Neural cell (in vitro differentiated cells): ENCODE measurements at regions not wholly inside any gene's neighbourhood (a gene's known extent, or its start where the extent isn't known, plus 50 kb on each side); places are given as distances from the start of the nearest gene placed in this dataset.

ENCODE experiments used
- H2AFZ ChIP-seq: fragments of 200-600, 300-800 bp; sonication (generic), shearing (Covaris generic); 2 replicates; pipeline ENCODE4 v1.6.0; 2014; ENCODE audit warnings: low read depth, mild to moderate bottlenecking, antibody characterized with exemption, low read length, moderate library complexity
- H3F3A ChIP-seq: fragments of 200-600 bp; shearing (Covaris generic); 2 replicates; pipeline ENCODE4 v1.6.1; 2016; ENCODE audit warnings: mild to moderate bottlenecking, moderate library complexity, mixed read lengths, antibody characterized with exemption, low read length; ENCODE audit not compliant: insufficient read depth, poor library complexity, severe bottlenecking
- H3K27ac ChIP-seq: fragments of 200-600, 300-800 bp; sonication (generic), shearing (Covaris generic); 2 replicates; pipeline ENCODE4 v1.5.1; 2014; ENCODE audit warnings: mild to moderate bottlenecking, low read length, moderate library complexity
- H3K27me3 ChIP-seq: fragments of 300-800, 200-600 bp; sonication (generic), shearing (Covaris generic); 2 replicates; pipeline ENCODE4 v1.6.0; 2014; ENCODE audit warnings: mild to moderate bottlenecking, low read depth, low read length, moderate library complexity; ENCODE audit not compliant: insufficient read depth
- H3K36me3 ChIP-seq: fragments of 300-800, 200-600 bp; sonication (generic), shearing (Covaris generic); 2 replicates; pipeline ENCODE4 v1.5.1; 2014; ENCODE audit warnings: mild to moderate bottlenecking, antibody characterized with exemption, low read length, moderate library complexity; ENCODE audit not compliant: insufficient read depth
- H3K4me2 ChIP-seq: fragments of 300-800, 200-600 bp; sonication (generic), shearing (Covaris generic); 2 replicates; pipeline ENCODE4 v1.6.0; 2014; ENCODE audit warnings: mild to moderate bottlenecking, low read length
- H3K4me3 ChIP-seq: fragments of 300-800, 200-600 bp; sonication (generic), shearing (Covaris generic); 2 replicates; pipeline ENCODE4 v1.5.1; 2014; ENCODE audit warnings: mild to moderate bottlenecking, low read length, moderate library complexity
- H3K79me2 ChIP-seq: fragments of 200-600 bp; shearing (Covaris generic); replicated peaks from 2 replicates; pipeline ENCODE4 v1.6.0; 2014; ENCODE audit warnings: mild to moderate bottlenecking, low read length, moderate library complexity; ENCODE audit not compliant: insufficient read depth
- H3K9ac ChIP-seq: fragments of 300-800, 200-600 bp; sonication (generic), shearing (Covaris generic); 2 replicates; pipeline ENCODE4 v1.6.1; 2016; ENCODE audit warnings: mild to moderate bottlenecking, low read length, mixed read lengths
- H3K9me2 ChIP-seq: fragments of 200-600 bp; shearing (Covaris generic); 2 replicates; pipeline ENCODE4 v1.6.1; 2016; ENCODE audit warnings: mild to moderate bottlenecking, low read length, mixed read lengths; ENCODE audit not compliant: insufficient read depth
- H3K9me3 ChIP-seq: fragments of 200-600, 300-800 bp; sonication (generic), shearing (Covaris generic); 2 replicates; pipeline ENCODE4 v1.6.1; 2016; ENCODE audit warnings: mild to moderate bottlenecking, mixed run types, low read length, moderate library complexity, mixed read lengths
- H4K20me1 ChIP-seq: fragments of 200-600 bp; shearing (Covaris generic); 2 replicates; pipeline ENCODE4 v1.6.1; 2016; ENCODE audit warnings: mild to moderate bottlenecking, mixed run types; ENCODE audit not compliant: insufficient read depth
- EP300 ChIP-seq: fragments of 450-650 bp; conservative IDR thresholded peaks from 2 replicates; pipeline ENCODE4 v1.6.1; 2014; ENCODE audit warnings: antibody characterized with exemption, mild to moderate bottlenecking, moderate library complexity; ENCODE audit not compliant: poor library complexity, severe bottlenecking
- EZH2 ChIP-seq: fragments of 200-600, 300-800 bp; shearing (Covaris generic), sonication (generic); IDR thresholded peaks from 2 replicates; pipeline ENCODE4 v1.6.1; 2014; ENCODE audit warnings: antibody characterized with exemption, low read length, borderline replicate concordance, mild to moderate bottlenecking; ENCODE audit not compliant: insufficient read depth, poor library complexity, severe bottlenecking
- MXI1 ChIP-seq: fragments of 450-650 bp; conservative IDR thresholded peaks from 2 replicates; pipeline ENCODE4 v1.6.1; 2014; ENCODE audit warnings: antibody characterized with exemption, mild to moderate bottlenecking; ENCODE audit not compliant: poor library complexity, severe bottlenecking
- POLR2AphosphoS5 ChIP-seq: IDR thresholded peaks from 2 replicates; pipeline ENCODE4 v1.6.1; 2012
- RAD21 ChIP-seq: fragments of 450-650 bp; conservative IDR thresholded peaks from 2 replicates; pipeline ENCODE4 v1.6.1; 2014; ENCODE audit warnings: antibody characterized with exemption, mild to moderate bottlenecking, moderate library complexity
- SMC3 ChIP-seq: fragments of 450-650 bp; conservative IDR thresholded peaks from 2 replicates; pipeline ENCODE4 v1.6.1; 2014; ENCODE audit warnings: antibody characterized with exemption, mild to moderate bottlenecking, moderate library complexity; ENCODE audit not compliant: poor library complexity
- TAF1 ChIP-seq: IDR thresholded peaks from 2 replicates; pipeline ENCODE4 v1.6.1; 2012; ENCODE audit warnings: low read depth
- TF ChIP-seq, protein P1 (sequence below): IDR thresholded peaks from 2 replicates; pipeline ENCODE4 v1.6.1; 2012; ENCODE audit warnings: borderline replicate concordance
- TF ChIP-seq, protein P2 (sequence below): fragments of 450-650 bp; IDR thresholded peaks from 2 replicates; pipeline ENCODE4 v1.5.1; 2014; ENCODE audit warnings: antibody characterized with exemption, mild to moderate bottlenecking, moderate library complexity; ENCODE audit not compliant: poor library complexity, severe bottlenecking

DNA sequence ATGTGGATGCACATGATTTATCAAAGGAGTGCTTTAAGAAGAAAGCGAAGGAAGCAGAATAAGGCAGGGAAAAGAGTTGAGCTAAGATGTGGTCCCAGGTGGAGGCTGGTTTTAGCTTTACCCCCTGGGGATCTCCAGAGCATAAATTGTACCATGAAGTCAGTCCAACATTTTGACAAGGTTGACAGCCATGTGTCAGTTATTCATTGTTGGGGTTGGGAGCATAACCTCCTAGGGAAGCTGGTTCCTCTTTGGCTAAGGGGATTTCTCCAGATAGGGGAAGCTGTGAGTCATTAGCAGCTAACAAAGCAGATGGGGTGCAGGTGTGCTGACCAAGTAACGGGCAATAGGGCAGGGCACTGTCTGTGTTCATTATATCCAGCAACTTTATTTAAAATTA lies 123.7 kb upstream of the IGSF10 start:
- no peak overlapping the region for H2AFZ ChIP-seq
- H3K9me2 ChIP-seq = no peaks in the 10 kb centered on the region
- H3K4me2 ChIP-seq = no peak overlapping the region
- no peaks in the 10 kb centered on the region for H4K20me1 ChIP-seq
- H3K79me2 ChIP-seq = no peaks in the 10 kb centered on the region
- no peak overlapping the region for H3K9ac ChIP-seq
- no peaks in the 10 kb centered on the region for H3F3A ChIP-seq
- no peaks in the 10 kb centered on the region for H3K9me3 ChIP-seq
- no peak overlapping the region for H3K4me3 ChIP-seq
- H3K36me3 ChIP-seq = no peaks in the 10 kb centered on the region
- no peak overlapping the region for H3K27ac ChIP-seq
- no peak for TF ChIP-seq EZH2
- TF ChIP-seq, protein P1, sequence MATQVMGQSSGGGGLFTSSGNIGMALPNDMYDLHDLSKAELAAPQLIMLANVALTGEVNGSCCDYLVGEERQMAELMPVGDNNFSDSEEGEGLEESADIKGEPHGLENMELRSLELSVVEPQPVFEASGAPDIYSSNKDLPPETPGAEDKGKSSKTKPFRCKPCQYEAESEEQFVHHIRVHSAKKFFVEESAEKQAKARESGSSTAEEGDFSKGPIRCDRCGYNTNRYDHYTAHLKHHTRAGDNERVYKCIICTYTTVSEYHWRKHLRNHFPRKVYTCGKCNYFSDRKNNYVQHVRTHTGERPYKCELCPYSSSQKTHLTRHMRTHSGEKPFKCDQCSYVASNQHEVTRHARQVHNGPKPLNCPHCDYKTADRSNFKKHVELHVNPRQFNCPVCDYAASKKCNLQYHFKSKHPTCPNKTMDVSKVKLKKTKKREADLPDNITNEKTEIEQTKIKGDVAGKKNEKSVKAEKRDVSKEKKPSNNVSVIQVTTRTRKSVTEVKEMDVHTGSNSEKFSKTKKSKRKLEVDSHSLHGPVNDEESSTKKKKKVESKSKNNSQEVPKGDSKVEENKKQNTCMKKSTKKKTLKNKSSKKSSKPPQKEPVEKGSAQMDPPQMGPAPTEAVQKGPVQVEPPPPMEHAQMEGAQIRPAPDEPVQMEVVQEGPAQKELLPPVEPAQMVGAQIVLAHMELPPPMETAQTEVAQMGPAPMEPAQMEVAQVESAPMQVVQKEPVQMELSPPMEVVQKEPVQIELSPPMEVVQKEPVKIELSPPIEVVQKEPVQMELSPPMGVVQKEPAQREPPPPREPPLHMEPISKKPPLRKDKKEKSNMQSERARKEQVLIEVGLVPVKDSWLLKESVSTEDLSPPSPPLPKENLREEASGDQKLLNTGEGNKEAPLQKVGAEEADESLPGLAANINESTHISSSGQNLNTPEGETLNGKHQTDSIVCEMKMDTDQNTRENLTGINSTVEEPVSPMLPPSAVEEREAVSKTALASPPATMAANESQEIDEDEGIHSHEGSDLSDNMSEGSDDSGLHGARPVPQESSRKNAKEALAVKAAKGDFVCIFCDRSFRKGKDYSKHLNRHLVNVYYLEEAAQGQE = no peak
- peak; percentile 63 for TF ChIP-seq EP300
- TF ChIP-seq MXI1 = no peak
- TF ChIP-seq POLR2AphosphoS5 = peak; percentile 58
- TF ChIP-seq TAF1 = no peak
- TF ChIP-seq RAD21 = no peak
- no peak for TF ChIP-seq SMC3
- TF ChIP-seq, protein P2, sequence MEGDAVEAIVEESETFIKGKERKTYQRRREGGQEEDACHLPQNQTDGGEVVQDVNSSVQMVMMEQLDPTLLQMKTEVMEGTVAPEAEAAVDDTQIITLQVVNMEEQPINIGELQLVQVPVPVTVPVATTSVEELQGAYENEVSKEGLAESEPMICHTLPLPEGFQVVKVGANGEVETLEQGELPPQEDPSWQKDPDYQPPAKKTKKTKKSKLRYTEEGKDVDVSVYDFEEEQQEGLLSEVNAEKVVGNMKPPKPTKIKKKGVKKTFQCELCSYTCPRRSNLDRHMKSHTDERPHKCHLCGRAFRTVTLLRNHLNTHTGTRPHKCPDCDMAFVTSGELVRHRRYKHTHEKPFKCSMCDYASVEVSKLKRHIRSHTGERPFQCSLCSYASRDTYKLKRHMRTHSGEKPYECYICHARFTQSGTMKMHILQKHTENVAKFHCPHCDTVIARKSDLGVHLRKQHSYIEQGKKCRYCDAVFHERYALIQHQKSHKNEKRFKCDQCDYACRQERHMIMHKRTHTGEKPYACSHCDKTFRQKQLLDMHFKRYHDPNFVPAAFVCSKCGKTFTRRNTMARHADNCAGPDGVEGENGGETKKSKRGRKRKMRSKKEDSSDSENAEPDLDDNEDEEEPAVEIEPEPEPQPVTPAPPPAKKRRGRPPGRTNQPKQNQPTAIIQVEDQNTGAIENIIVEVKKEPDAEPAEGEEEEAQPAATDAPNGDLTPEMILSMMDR = no peak
- no peaks in the 10 kb centered on the region for H3K27me3 ChIP-seq

DNA sequence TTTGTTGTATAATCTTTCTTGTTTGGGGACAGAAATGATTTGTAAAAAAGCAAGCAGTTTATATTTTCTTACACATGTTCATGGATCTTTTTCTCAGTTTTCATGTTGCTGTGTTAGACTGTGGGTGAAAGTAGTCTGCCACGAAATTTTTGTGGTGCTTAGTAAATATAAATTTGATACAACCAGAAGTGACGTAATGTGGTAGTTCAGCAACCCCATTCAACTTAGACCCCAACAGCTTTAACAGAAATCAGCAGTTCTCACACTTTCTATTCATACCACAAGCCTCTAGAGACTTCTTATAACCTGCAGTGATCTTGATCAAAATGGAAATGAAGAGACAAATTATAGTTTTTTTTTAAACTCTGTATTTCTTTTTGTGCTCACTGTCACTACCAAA lies 120.2 kb upstream of the IGSF10 start:
- Histone ChIP-seq H3K27ac (no peak overlapping the region), H3K9ac (no peak overlapping the region), H3K4me2 (no peak overlapping the region), H3K4me3 (no peak overlapping the region), H3K9me3 (no peaks in the 10 kb centered on the region), H3K79me2 (no peaks in the 10 kb centered on the region), H3K27me3 (no peaks in the 10 kb centered on the region), H3K36me3 (no peaks in the 10 kb centered on the region), H4K20me1 (no peaks in the 10 kb centered on the region), H3F3A (no peaks in the 10 kb centered on the region), H3K9me2 (no peaks in the 10 kb centered on the region), H2AFZ (no peak overlapping the region)
- TF ChIP-seq, protein P2 = no peak
- TF ChIP-seq TAF1 (no peak), SMC3 (no peak), RAD21 (no peak), EZH2 (no peak), EP300 (no peak), MXI1 (no peak), POLR2AphosphoS5 (no peak)
- TF ChIP-seq, protein P1 = no peak
